ENCODE measurements at regions not wholly inside any gene's neighbourhood (a gene's known extent, or its start where the extent isn't known, plus 50 kb on each side); places are given as distances from the start of the nearest gene placed in this dataset.

GRCh38 chr2:16212321-16212720 is 272.0 kb downstream of the MYCN start:
- TF ChIP-seq CTCF (conservative IDR thresholded peaks at IDR 0.05) = no peak
- Histone ChIP-seq H3K79me2 (ENCODE audit: insufficient read depth, low read length) (no peaks in the 10 kb centered on the region), H4K5ac (ENCODE audit: insufficient read length, low read depth, low read length) (no peak overlapping the region), H2AFZ (ENCODE audit: low read length) (no peak overlapping the region), H3K27ac (ENCODE audit: insufficient read length, low read depth, low read length) (no peak overlapping the region), H3K23ac (ENCODE audit: insufficient read length, low read depth, low read length) (no peak overlapping the region), H3K9ac (ENCODE audit: extremely low read depth, insufficient read length, low read length) (no peak overlapping the region), H3K9me3 (ENCODE audit: control insufficient read depth, low read depth, low read length) (no peaks in the 10 kb centered on the region), H3K23me2 (ENCODE audit: insufficient read length, low read depth, low read length, poor library complexity, severe bottlenecking) (no peaks in the 10 kb centered on the region), H3K4ac (ENCODE audit: low read depth, low read length) (no peak overlapping the region), H3K27me3 (ENCODE audit: insufficient read depth, low read length) (no peaks in the 10 kb centered on the region), H2BK15ac (ENCODE audit: low read depth, low read length) (no peak overlapping the region), H3K56ac (ENCODE audit: insufficient read length, low read depth, low read length) (no peak overlapping the region), H2BK12ac (ENCODE audit: insufficient read length, low read depth, low read length) (no peak overlapping the region), H2BK20ac (ENCODE audit: low read depth, low read length, poor library complexity, severe bottlenecking) (no peak overlapping the region), H3K14ac (ENCODE audit: insufficient read depth, low read length) (no peak overlapping the region), H2BK5ac (ENCODE audit: insufficient read length, low read length) (no peak overlapping the region), H4K8ac (replicated peaks; ENCODE audit: insufficient read length, low read depth, low read length) (no peak overlapping the region), H4K20me1 (ENCODE audit: control insufficient read depth, insufficient read depth, insufficient read length) (no peaks in the 10 kb centered on the region), H3K18ac (ENCODE audit: insufficient read length, low read depth, low read length) (no peak overlapping the region), H3K4me2 (ENCODE audit: insufficient read depth, insufficient read length, low read length) (no peak overlapping the region), H3K4me1 (ENCODE audit: insufficient read depth, low read length) (no peaks in the 10 kb centered on the region; the same call in 1 of the 2 replicates), H2AK5ac (ENCODE audit: insufficient read length, low read length) (no peak overlapping the region), H3K79me1 (ENCODE audit: insufficient read depth, low read depth, low read length, poor library complexity, severe bottlenecking) (no peaks in the 10 kb centered on the region), H4K91ac (ENCODE audit: insufficient read length, low read depth, low read length) (no peak overlapping the region), H3T11ph (ENCODE audit: low read length) (no peak overlapping the region), H2BK120ac (ENCODE audit: low read depth, low read length, poor library complexity, severe bottlenecking) (no peak overlapping the region)
- Mint-ChIP-seq H3K4me1 (peaks cover 3 to 4% of the 10 kb centered on the region in 2 experiments), H3K9me3 (peaks cover 7 to 10% of the 10 kb centered on the region in 2 experiments; a peak in 4 of 5 replicates), H3K4me3 (no peak overlapping the region), H3K27me3 (ENCODE audit: low read depth) (peaks cover 2% of the 10 kb centered on the region; the same call in 1 of the 2 replicates), H3K36me3 (ENCODE audit: insufficient read depth in 1 of 3, low read depth in 3 of 3) (peaks cover 0 to 9% (median 4%) of the 10 kb centered on the region in 3 experiments; a peak in 3 of 7 replicates), H3K27ac (no peak overlapping the region)
- no CpG with 5 or more reads among the region's 6 CpGs for WGBS (ENCODE audit: extremely low coverage, insufficient read length, low lambda C conversion rate)
- DNase-seq = no peak

All from H9 (cell line).